NCI-H226 (cell line): ENCODE measurements at regions not wholly inside any gene's neighbourhood (a gene's known extent, or its start where the extent isn't known, plus 50 kb on each side); places are given as distances from the start of the nearest gene placed in this dataset.
"Not testable (repeated sequence)": the region's sequence is repeated elsewhere in the genome, so short reads cannot be mapped to it uniquely, and the experiment has no call there.

Experiments used
- DNase-seq: peaks from one replicate; pipeline ENCODE4 v3.0.0-alpha.2; 2015

DNA sequence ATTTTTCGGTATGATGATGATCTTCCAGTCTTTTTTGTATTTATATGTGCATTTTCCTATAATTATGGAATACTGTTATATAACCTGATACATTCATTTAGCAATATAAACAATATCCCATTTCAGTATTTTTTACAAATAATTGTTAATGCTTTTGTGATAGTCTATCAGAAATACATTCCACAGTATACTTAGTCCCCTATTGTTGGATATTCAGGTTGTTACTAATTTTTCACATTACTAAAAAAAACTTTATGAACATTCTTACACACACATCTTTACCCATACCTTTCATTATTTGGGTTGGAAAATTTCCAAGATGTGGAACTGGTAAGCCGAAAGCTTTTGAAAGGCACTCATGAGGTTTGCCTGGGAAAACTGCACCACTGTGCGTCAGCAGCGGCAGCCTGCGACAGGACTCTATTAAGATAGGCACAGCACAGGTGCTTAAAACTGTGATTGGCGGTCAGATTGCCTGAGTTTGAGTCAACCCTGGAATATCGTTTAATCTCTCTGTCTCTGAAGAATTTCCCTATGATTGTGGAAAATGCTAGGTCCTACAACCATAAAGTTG, 147.5 kb upstream of the ERCC6L2 start:
- DNase-seq, result no peak

DNA sequence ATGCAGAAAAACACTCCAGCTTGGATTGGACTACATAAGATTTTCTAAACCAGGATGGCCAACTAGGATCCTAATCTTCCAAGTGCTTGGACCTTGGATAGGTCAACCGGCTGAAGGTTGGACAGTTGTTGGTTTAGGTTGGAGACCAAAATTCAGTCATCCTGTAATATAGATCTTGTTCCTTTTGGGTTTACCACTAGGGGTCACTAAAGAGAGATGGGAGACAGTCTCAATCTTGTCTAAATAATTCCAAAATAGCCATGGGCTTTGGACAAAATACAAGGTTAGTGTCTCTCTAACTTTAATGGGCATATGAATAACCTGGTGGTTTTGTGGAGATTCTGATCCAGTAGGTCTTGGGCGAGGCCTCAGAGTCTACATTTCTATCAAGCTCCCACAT, 148.7 kb upstream of the ERCC6L2 start:
- peak; percentile 30 for DNase-seq

DNA sequence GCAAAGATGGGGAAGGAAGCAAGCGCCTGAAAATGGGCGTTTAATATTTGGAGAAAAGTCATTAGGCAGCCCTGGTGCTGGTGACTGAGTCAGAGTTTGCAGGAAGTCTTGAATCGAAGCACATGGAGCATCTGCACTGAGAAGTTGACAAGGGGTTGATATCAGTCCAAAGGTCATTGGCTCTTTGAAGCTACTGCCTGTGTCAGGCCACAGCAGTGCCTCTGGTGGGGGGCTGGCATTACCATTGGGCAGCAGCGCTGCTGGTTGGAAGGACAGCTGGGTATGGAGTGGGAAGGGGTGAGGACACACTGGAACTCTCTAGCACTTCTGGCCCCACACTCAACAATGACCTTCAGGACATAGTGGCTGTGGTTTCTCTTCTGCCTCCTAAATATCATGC, 150.4 kb upstream of the ERCC6L2 start:
- no peak for DNase-seq

DNA sequence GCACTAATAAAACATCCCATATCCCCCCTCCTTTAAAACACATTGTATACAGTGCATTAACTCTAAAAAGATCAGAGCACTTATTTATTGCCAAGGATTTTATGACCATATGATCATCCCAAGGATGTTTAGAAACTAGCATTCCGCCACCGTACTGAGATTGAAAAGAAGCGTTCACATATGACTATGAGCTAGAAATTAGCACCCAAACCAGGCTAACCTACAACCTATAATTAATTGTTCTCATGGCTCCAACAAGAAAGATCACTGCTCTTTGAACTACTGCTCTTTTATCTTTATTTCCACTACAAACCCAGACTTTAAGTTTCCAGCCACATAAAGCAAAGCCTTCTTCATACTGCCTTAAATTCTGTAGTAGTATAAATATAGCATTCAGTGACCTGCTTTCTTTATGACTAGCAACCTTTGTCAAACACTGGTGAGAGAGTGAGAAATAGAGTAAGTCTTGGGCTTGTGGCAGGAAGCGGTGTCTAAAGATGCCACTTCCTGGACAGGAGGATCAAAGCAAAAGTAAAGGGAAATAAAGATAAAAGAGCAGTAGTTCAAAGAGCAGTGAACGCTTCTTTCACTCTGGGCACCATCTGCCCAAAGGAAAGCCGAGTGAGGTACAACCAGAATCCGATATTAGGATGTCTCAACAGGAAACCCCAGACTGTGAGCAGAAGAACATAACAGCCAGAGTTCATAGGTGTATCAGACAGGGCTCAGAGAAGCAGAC, 151.1 kb upstream of the ERCC6L2 start:
- no peak for DNase-seq

DNA sequence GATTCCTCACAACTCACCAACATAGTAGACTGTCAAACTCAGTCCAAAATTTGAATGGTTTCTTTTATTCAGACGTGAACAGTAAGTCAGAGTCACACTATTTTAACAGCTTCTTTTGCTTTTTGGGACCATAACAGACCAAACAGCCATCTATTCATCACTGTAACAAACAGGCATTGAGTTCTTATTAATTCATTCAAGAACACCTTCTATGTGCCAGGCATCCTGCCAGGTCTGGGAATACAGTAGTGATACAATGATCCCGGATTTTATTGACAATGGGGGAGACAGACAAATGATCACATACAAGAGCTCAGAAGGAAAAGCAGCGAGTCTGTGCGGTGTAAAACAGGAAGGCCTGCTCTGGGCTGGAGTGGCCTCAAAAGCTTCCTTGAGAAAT, 153.3 kb upstream of the ERCC6L2 start:
- DNase-seq, result no peak

DNA sequence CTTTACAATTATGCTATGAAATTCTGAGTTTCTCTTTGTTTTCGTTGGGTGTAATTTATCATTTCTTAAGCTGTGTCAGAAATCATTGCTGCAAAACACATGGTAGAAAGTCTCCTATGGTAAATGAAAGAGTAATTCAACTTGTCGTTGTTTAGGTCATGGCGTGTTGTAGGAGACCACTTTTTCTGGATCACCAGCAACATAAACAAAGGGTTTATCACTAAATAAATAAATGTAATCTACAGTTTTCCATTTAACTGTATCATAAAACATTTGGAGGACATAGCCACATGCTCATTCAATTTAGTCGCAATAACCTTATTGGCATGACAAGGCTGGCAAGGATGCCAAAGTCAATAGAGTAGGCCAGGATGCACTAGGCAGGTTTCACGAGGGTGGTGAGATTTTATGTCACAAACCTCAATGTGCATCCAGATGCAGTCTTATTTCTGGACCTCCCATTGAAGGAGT, 154.4 kb upstream of the ERCC6L2 start:
- DNase-seq, result no peak

DNA sequence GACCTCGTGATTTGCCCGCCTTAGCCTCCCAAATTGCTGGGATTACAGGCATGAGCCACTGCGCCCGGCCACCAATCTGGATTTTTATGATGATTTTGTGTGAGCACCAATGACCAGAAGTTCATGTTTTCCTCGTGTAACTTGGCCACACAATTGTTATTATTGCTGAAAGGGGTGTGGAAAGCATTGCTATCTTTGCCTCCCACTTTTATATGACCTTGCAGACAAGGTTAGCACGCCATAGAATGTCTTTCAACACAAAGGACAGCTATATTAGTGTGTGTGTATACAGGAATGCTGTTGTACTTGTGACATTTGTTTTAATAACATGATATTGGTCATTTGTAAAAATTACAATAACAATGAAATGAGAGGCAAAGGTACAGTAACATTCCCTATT, 155.0 kb upstream of the ERCC6L2 start:
- no peak for DNase-seq

DNA sequence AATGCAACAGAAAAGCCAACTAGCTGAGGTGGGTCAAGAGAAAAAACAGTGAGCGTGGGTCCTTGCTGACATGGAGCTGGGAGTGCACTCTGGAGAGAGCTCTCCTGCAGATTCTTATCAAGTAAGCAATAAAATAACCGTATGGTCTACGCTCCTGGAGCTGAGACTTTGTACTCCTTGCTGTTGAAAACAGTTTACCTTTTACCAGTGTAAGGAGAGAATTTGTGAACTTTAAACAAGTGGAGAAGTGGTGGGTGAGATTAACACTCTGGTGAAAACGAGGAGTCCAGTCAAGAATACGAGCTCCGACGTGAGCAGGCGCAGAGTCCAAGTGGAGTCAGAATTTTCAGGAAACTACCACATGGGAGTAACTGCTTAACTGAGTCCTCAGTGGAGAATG, 156.1 kb upstream of the ERCC6L2 start:
- no peak for DNase-seq

DNA sequence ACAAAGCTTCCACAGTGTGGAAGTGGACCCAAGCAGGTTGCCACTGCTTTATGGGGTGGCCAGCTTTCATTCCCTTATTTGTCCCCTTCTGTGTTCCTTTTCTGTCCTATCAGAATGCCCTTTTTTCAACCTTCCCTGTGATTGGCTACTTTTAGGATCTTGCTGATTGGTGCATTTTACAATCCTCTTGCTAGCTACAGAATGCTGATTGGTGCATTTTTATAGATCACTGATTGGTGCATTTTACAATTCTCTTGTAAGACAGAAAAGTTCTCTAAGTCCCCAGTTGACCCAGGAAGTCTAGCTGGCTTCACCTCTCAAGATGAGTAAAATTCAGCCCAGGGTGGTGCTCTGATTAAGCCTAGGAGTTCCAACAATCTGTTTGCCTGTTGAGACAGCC, 157.2 kb upstream of the ERCC6L2 start:
- DNase-seq, result no peak

DNA sequence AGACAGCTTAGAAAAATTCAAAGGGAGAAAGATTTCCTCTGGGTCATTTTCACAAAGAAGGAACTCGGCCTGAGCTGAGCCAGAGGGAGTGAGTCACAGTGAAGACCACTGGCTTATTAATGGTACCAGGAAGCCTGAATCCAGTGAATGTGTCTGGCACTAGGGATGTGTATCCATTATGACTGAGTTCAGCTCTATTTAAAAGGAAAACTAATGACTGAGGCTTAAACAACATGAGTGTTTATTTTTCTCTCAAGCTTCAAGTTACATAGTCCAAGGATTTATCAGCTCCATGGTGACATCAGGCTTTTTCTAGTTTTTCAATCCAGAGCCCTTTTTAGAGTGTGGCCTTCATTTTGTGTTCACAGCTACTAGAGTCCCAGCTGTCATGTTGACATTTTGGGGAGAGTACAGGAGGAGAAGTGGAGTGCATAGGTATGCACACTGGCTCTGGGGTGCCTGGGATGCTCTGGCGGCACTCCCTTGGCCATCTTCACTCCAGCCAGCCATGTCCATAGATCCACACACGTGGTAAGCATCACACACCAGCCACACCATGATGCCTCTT, 159.5 kb upstream of the ERCC6L2 start:
- no peak for DNase-seq

DNA sequence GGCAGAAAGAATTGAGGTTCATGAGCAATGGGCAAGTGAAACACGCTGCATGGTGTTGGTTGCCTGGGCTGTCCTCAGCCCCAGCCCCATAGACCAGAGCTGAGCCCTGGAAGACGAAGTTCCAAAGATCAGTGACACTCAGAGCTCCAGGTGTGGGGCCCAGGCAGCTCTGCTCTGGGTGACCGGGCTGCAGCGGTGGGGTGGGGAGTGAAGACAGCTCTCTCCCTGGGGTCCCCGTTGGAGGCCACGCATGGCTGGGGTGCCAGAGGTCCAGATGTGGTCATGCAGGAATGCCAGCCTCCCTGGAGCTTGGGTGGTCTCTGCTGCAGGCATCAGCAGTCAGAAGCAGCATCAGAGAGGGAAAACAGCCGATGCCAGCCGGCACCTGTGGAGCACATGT, 165.0 kb upstream of the ERCC6L2 start:
- no peak for DNase-seq

DNA sequence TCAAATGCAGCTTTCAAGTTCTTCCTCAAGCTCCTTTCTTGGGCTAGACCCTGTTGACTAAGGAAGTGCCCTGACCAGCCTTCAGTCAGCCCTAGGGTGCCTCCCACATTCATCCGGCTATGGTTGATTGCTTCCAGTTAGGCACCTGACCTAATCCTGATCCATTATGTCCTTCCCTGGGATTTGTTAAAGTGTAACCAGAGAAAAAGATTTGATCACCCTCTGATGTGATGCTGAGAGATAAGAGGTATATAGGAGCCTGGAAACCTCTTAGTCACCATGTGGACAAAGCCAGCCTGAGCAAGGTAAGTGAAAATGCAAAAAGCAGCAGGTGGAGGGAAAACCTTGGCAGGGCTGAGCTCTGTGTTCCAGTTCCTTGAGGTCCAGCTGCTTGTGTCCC, 178.8 kb upstream of the ERCC6L2 start:
- no peak for DNase-seq

DNA sequence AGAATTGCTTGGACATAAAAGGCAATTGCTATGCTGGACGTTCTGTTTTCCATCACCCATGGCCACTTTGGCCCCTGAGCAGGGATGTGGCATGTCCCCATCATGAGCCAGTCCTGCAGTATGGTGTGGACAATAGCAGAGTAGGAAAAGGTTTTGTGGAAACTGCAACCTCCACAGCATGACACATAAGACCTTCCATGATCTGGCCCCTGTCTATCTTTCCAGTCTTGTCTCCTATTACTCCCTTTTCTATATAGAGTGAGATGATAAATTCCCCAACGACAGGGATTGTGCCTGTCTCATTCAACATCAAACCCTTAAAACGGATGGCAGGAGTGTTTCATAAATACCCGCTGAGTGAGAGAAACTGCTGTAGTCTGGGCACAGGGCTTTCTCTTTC, 174.7 kb upstream of the PTCH1 start:
- DNase-seq, result no peak

DNA sequence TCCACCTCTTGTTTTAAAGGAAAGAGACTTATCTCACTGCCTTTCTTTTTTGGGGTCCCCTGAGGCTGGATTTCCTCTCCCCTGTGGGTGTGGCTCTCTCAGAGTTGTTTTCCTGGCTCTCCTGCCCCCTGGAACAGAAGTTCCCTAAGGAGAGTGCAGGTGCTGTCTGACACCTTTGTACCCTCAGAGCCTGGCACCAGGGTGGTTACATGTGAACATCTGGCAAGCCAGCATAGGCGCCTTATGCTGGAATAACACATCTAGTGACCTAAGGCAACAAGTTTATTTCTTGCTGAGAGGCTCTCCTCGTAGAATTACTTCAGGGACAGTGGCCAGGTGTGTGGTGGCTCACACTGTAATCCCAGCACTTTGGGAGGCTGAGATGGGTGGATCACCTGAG, 172.9 kb upstream of the PTCH1 start:
- DNase-seq, result no peak

DNA sequence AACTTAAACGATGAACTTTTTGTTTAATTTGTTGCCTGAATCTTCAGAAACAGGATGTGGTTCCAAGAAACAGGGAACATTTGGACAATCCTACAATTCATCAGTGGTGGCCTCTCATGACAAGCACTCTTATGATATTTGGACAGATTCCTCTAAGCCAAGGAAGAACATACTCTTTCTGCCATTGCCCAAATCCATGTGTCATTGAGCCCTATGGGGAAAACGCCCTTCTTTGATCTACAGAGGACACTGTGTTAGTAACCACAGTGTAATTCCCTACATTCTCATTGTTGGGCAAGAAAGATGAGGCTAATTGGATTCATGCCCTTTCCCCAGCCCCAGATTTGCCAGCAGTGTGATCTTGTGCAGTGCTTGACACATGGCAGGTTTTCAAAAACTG, 167.7 kb upstream of the PTCH1 start:
- DNase-seq, result no peak

DNA sequence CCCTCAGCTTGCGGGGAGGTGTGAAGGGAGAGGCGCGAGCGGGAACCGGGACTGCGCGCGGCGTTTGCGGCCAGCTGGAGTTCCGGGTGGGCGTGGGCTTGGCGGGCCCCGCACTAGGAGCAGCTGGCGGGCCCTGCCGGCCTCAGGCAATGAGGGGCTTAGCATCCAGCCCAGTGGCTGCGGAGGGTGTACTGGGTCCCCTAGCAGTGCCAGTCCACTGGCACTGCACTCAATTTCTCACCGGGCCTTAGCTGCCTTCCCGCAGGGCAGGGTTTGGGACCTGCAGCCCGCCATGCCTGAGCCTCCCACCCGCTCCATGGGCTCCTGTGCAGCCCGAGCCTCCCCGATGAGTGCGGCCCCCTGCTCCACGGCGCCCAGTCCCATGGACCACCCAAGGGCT, 163.5 kb upstream of the PTCH1 start:
- DNase-seq, result not testable (repeated sequence)

DNA sequence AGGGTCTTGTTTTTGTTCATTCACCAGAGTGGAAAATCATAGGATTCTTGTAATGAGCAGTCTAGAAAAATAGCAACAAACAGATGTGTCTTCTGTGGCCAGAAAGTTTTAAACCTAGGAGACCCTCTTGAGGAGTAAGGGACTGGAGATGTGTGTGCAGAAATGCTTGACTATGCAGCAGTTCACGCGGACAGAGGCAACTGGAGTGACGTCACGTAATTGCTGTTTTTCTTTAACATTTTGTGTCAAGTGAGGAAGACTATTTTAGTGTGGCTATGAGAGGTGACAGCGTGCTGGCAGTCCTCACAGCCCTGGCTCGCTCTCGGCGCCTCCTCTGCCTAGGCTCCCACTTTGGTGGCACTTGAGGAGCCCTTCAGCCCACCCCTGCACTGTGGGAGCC, 163.1 kb upstream of the PTCH1 start:
- no peak for DNase-seq

DNA sequence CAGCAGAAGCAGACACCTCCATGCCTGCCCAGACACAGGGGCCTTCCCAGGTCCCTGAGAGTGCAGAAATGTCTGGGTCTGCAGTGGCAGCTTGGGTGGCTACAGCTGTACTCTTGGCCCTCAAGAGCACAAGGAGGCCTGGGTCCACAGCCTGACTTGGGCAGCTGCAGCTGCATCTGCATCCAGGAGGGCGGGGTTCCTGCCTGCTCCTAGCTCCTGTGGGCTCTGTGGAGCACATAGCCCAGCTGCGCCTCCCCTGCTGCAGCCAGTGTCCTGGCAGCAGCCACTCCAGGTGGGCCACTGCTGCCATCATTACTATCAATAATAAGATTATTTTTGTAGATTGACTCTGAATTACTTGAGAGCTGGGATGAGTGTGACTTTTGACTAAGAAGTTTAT, 162.0 kb upstream of the PTCH1 start:
- DNase-seq, result no peak

DNA sequence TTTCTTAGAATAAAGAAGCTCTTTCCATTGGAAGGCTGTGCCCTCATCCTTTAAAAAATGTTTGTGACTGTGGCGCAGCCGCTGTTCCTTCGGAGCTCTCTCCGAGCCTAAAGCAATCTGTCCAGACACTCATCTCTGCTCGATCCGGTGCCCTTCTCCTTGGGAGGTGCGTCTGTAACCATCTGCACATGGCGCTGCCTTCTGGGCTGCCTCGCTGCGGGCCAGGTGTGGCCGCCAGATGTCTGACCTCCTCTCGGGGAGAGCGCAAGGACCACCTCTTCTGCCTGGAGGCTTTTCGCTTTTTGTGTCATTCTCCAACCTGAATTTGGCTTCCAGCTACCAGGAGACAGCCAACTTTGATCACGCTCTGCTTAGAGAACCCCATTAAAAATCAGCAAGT, 153.4 kb upstream of the PTCH1 start:
- DNase-seq, result no peak

DNA sequence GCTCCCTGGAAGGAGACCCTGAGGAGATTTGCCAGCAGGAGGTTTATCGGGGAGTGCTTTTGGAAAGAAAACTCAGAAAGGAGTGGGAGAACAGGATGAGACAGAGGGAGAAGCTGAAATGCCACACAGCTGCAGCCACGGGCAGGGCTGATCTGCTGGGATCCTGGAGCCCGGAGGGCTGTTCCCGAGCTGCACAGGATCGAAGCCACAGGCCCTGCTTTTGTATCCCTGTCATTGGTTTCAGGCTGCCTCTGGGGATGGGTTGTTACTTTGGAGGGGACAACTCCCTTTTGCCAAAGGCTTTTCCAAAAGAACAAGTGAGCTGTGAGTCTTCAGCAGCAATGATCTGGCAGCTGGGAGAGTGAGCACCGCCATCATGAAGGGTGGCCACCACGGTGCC, 152.5 kb upstream of the PTCH1 start:
- DNase-seq, result no peak

DNA sequence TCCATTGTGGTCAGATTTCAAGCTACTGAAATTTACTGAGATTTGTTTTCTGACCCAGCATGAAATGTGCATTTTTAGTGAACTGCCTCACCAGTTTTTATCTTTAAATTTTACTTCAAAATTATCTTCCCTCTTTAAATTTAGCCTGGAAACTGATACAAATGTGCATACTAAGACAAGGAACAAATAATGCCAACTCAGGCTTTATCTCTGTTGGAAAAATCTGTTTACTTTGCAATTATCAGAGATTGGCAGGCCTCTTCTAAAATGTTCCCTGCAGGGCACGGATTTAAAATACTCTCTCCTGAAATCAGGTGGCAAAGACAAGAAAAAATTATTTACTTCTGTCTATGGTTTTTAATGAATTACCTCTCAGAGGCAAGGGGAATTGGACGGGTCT, 151.0 kb upstream of the PTCH1 start:
- DNase-seq, result no peak

DNA sequence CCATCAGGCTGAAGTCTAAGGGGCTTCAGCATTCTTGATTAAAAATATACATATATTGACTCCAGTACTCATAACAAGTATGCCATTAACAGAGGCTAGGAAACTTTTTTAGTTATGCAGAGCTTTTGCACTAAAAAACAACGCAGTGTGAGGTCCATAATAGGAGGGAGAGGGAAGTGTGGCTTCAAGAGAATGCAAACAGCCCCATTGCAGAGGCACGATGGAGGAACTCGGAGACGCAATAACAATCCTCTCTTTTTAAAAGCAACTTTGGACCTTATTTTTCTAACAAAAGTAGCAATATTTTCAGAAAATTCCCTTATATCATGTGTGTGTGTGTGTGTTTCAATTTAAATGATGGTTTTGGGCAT, 150.0 kb upstream of the PTCH1 start:
- no peak for DNase-seq

DNA sequence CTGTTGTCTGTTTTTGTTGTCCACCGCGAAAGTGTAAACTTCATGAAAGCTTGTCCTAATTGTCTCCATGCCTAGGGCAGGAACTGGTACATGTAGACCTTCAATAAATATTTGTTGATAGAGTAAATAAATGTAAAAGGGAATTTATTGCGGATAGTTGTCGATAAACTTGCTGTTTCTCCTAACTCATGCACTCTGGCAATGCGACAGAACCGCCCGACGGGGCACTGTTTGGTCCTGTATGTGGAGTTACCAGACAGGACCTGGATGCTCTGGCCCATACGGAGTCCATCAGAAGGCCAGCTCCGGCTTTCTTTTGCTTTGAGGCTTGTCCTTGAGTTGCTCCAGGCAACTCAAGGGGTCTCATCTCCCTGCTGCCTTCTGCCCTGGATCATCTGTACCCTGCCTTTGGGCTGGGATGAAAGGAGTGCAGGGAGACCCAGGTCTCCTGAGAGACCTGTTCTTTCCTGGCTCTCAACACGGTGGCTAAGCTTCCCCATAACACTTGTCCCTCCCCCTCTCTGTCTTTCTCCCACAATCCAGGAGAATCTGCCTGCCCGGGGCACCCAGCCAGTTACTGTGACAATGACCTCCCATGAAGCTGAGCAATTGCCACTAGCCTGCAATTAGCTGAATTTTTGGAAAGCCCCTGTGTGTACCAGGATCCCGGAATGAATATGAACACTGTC, 149.5 kb upstream of the PTCH1 start:
- no peak for DNase-seq

DNA sequence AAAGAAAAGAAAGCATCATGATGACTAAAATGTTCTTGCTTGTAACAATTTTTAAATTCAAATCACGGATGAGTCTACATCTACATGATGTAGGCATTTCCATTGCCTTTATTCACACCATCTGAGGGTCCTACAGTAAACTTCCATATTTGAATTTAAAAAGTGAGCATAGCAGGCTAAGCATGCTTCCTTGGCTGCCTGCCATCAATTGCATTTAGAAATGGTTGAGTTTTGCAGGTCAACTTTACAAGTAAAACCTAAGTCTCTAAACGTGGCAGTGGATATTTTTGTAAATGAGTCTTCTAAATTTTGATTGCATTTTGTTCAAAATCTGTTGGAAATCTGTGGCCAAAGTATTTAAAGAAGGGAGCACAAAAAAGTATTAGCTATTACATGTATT, 136.5 kb upstream of the PTCH1 start:
- DNase-seq, result no peak
